Stimulated activated naive CD8-positive, alpha-beta T cell treated with anti-CD3 and anti-CD28 coated beads, Interleukin-15, amount 100 ng/mL, for 72 hours (primary cell): ENCODE measurements at regions not wholly inside any gene's neighbourhood (a gene's known extent, or its start where the extent isn't known, plus 50 kb on each side); places are given as distances from the start of the nearest gene placed in this dataset.

Experiments
- ATAC-seq: fragments of 150-1000 bp; cut with Tn5 transposase; 2 replicates; pipeline ENCODE4 v1.10.0; 2021; ENCODE audit warnings: mild to moderate bottlenecking, moderate library complexity
- DNase-seq, 2 donors: peaks; one replicate each; pipeline ENCODE4 v3.0.0; 2021 to 2022
- H3K27ac Mint-ChIP-seq, 2 donors: one replicate each; pipeline ENCODE4 v1.8.0; 2022; ENCODE audit warnings: mild to moderate bottlenecking in 2 of 2, mixed read lengths in 2 of 2, moderate library complexity in 2 of 2
- H3K27me3 Mint-ChIP-seq: one replicate; pipeline ENCODE4 v1.8.0; 2022; ENCODE audit warnings: mixed read lengths
- H3K4me1 Mint-ChIP-seq: one replicate; pipeline ENCODE4 v1.8.0; 2022; ENCODE audit warnings: mild to moderate bottlenecking, mixed read lengths
- H3K4me3 Mint-ChIP-seq, 2 donors: one replicate each; pipeline ENCODE4 v1.8.0; 2022; ENCODE audit warnings: mild to moderate bottlenecking in 2 of 2, mixed read lengths in 2 of 2, moderate library complexity in 1 of 2
- H3K9me3 Mint-ChIP-seq, 2 donors: one replicate each; pipeline ENCODE4 v1.8.0; 2022; ENCODE audit warnings: mixed read lengths in 2 of 2

- Mint-ChIP-seq H3K4me3 (no peak overlapping the region), H3K27me3 (no peaks in the 10 kb centered on the region), H3K27ac (no peak overlapping the region), H3K4me1 (peaks cover 11% of the 10 kb centered on the region), H3K9me3 (no peaks in the 10 kb centered on the region)
- DNase-seq (no peak), ATAC-seq (no peak)
These were observed 110.1 kb upstream of the NRIP1 start for GRCh38 chr21:15174923-15175322.

- DNase-seq (no peak), ATAC-seq (no peak)
- H3K4me1 Mint-ChIP-seq = no peaks in the 10 kb centered on the region
- H3K4me3 Mint-ChIP-seq = no peak overlapping the region
- peaks cover 0 to 5% of the 10 kb centered on the region in 2 donors for H3K9me3 Mint-ChIP-seq
- no peaks in the 10 kb centered on the region for H3K27me3 Mint-ChIP-seq
- H3K27ac Mint-ChIP-seq = no peak overlapping the region
These were observed 117.9 kb upstream of the NRIP1 start for GRCh38 chr21:15182731-15183130.

- Mint-ChIP-seq H3K4me3 (no peak overlapping the region), H3K4me1 (no peaks in the 10 kb centered on the region), H3K27me3 (no peaks in the 10 kb centered on the region), H3K9me3 (peaks cover 0 to 5% of the 10 kb centered on the region in 2 donors), H3K27ac (no peak overlapping the region)
- DNase-seq (no peak), ATAC-seq (no peak)
These were observed 119.0 kb upstream of the NRIP1 start for GRCh38 chr21:15183813-15184257.

- H3K27me3 Mint-ChIP-seq = no peaks in the 10 kb centered on the region
- H3K27ac Mint-ChIP-seq = no peak overlapping the region
- no peaks in the 10 kb centered on the region for H3K4me1 Mint-ChIP-seq
- H3K9me3 Mint-ChIP-seq = no peaks in the 10 kb centered on the region
- no peak overlapping the region for H3K4me3 Mint-ChIP-seq
- no peak for ATAC-seq
- DNase-seq = no peak
These were observed 125.6 kb upstream of the NRIP1 start for GRCh38 chr21:15190412-15190811.

DNA sequence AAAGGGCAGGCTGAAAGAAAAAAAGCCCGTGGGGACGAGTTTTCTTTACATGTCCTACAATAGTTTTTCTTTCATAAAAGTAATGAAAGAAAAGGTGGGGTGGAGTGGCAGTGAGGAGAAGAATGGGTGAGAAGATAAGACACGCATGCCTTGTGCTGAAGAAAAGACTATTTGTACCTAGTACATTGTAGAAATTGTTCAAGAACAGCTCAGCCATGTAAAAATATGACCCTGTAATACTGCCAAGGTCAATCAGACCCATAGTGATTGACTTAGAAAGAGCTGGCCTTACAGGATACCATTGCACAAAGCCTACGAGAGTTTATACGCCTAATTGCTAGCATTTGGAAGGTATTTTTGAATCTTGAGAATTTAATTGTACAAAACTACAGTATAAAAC lies 126.0 kb upstream of the NRIP1 start:
- ATAC-seq (no peak), DNase-seq (no peak)
- H3K27me3 Mint-ChIP-seq = no peaks in the 10 kb centered on the region
- H3K9me3 Mint-ChIP-seq = no peaks in the 10 kb centered on the region
- no peaks in the 10 kb centered on the region for H3K4me1 Mint-ChIP-seq
- no peak overlapping the region for H3K4me3 Mint-ChIP-seq
- H3K27ac Mint-ChIP-seq = no peak overlapping the region

GRCh38 chr21:15191342-15191741 lies 126.5 kb upstream of the NRIP1 start:
- Mint-ChIP-seq H3K27ac (no peak overlapping the region), H3K27me3 (no peaks in the 10 kb centered on the region)

GRCh38 chr21:15192243-15192642 lies 127.4 kb upstream of the NRIP1 start:
- Mint-ChIP-seq H3K4me1 (no peaks in the 10 kb centered on the region), H3K9me3 (no peaks in the 10 kb centered on the region), H3K4me3 (no peak overlapping the region), H3K27ac (no peak overlapping the region), H3K27me3 (no peaks in the 10 kb centered on the region)
- ATAC-seq (no peak), DNase-seq (no peak)

More at GRCh38 chr21:15191342-15191741, 126.5 kb upstream of the NRIP1 start:
- Mint-ChIP-seq H3K4me1 (no peaks in the 10 kb centered on the region), H3K9me3 (no peaks in the 10 kb centered on the region), H3K4me3 (no peak overlapping the region)
- ATAC-seq = no peak
- DNase-seq = no peak

- H3K27me3 Mint-ChIP-seq = no peaks in the 10 kb centered on the region
- H3K4me1 Mint-ChIP-seq = no peaks in the 10 kb centered on the region
- no peaks in the 10 kb centered on the region for H3K9me3 Mint-ChIP-seq
- H3K4me3 Mint-ChIP-seq = no peak overlapping the region
- no peak overlapping the region for H3K27ac Mint-ChIP-seq
- ATAC-seq (no peak), DNase-seq (no peak)
These were observed 129.1 kb upstream of the NRIP1 start for GRCh38 chr21:15193937-15194336.

DNA sequence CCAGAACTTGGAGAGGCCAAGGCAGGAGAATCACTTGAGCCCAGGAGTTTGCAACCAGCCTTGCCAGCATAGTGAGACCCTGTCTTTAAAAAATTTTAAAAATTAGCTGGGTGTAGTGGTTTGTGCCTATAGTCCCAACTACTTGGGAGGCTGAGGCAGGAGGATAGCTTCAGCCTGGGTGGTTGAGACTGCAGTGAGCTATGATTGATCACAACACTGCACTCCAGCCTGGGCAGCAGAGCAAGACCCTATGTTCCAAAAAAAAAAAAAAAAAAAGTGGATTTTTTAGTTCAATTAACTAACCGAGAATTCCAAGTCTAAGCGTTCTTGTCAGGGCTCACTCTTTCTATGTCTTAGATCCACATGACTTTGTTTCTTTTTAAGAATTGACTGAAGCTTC lies 130.3 kb upstream of the NRIP1 start:
- H3K4me3 Mint-ChIP-seq = no peak overlapping the region
- no peaks in the 10 kb centered on the region for H3K27me3 Mint-ChIP-seq
- no peak overlapping the region for H3K27ac Mint-ChIP-seq
- no peaks in the 10 kb centered on the region for H3K4me1 Mint-ChIP-seq
- H3K9me3 Mint-ChIP-seq = no peaks in the 10 kb centered on the region
- ATAC-seq (no peak), DNase-seq (no peak)

- Mint-ChIP-seq H3K4me3 (no peak overlapping the region), H3K4me1 (no peaks in the 10 kb centered on the region), H3K27ac (no peak overlapping the region), H3K27me3 (no peaks in the 10 kb centered on the region), H3K9me3 (no peaks in the 10 kb centered on the region)
- DNase-seq (no peak), ATAC-seq (no peak)
These were observed 131.0 kb upstream of the NRIP1 start for GRCh38 chr21:15195768-15196167.

DNA sequence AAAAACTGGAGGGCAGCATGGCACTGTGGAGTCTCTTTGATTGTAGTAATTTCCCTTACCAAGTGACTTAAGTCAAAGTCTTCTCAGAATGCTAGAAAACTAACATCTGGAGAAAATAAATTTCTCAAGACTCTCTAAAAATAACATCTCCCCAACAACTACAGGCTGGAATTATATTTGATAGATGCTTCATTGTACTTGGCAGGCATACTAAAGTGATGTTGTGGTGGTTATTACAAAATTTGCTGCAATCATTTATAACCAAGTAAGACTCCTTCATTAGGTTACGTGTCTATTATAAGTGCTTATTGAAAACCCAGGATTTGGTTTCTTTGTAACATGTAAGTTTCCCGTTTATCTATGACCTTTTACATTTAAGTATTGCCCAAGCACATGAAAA lies 132.9 kb upstream of the NRIP1 start:
- H3K9me3 Mint-ChIP-seq = no peaks in the 10 kb centered on the region

GRCh38 chr21:15199414-15200383 lies 134.9 kb upstream of the NRIP1 start:
- no peak overlapping the region for H3K4me3 Mint-ChIP-seq
- no peak for DNase-seq
- H3K9me3 Mint-ChIP-seq = no peaks in the 10 kb centered on the region
- H3K27ac Mint-ChIP-seq = no peak overlapping the region
- no peak for ATAC-seq
- no peaks in the 10 kb centered on the region for H3K27me3 Mint-ChIP-seq
- H3K4me1 Mint-ChIP-seq = no peaks in the 10 kb centered on the region

More for the DNA sequence above, 132.9 kb upstream of the NRIP1 start:
- no peak overlapping the region for H3K4me3 Mint-ChIP-seq
- no peak for DNase-seq
- no peaks in the 10 kb centered on the region for H3K27me3 Mint-ChIP-seq
- no peak overlapping the region for H3K27ac Mint-ChIP-seq
- no peaks in the 10 kb centered on the region for H3K4me1 Mint-ChIP-seq
- ATAC-seq = no peak

GRCh38 chr21:15203740-15204139 lies 138.9 kb upstream of the NRIP1 start:
- Mint-ChIP-seq H3K27me3 (peaks cover 6% of the 10 kb centered on the region), H3K4me3 (no peak overlapping the region), H3K27ac (no peak overlapping the region), H3K4me1 (no peaks in the 10 kb centered on the region), H3K9me3 (no peaks in the 10 kb centered on the region)
- no peak for DNase-seq
- no peak for ATAC-seq

DNA sequence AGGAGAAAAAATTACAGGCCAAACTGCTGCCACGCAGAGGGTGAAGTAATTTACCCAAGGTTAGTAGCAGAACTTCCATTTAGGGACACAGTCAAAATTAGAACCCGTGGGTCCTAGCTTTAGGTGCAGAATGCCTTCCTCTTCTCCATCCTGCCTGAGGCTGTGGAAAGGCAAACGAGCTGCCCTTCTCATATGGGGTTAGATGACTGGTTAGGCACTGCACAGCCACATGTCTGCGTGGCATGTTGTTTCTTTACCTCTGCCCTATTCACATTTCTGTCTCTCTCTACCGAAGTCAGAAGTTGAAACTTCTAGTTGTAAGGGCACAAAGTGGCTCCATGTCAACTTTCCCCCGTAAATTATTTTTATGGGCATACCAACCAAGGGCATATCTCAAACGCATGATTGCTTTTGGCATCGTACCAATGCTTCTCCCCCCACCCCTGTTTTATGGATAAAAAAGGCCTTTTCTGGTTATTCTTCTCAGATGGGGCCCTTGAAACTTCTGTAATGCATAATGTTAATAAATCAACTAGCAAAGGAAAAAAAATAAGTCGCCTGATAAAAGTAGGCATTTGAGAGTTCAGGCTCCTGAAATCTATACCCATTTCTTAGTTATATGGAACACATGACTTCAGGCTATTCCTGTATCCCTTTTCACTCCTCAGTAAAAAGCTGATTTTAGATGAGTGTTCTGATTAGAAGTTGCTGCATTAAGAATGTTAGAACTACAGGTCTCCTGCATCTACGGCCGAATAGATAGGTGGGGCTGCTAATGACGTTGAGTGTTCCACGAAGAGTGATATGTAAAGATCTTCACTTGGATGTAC lies 139.6 kb upstream of the NRIP1 start:
- no peak for ATAC-seq
- H3K27ac Mint-ChIP-seq = no peak overlapping the region
- peaks cover 6% of the 10 kb centered on the region for H3K27me3 Mint-ChIP-seq
- H3K4me1 Mint-ChIP-seq = no peaks in the 10 kb centered on the region
- H3K9me3 Mint-ChIP-seq = no peaks in the 10 kb centered on the region
- H3K4me3 Mint-ChIP-seq = no peak overlapping the region
- DNase-seq = no peak

DNA sequence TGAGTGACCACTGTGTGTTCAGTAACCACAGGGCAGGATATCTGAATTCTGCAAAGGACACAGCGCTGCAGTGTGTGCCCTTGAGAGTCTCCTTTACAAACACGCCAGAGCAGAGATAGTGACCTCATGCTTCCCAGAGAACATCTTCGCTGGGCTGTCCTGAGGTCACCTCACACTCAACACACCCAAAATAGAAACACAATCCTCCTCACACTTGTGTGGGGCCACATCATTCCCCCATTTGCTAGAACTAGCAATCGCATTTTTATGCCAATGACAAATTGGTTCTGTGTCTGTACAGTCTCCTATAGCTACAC lies 140.1 kb upstream of the NRIP1 start:
- Mint-ChIP-seq H3K4me1 (no peaks in the 10 kb centered on the region), H3K27me3 (peaks cover 6% of the 10 kb centered on the region), H3K4me3 (no peak overlapping the region), H3K27ac (peak overlapping the region in 1 of 2 donors; percentile 29), H3K9me3 (no peaks in the 10 kb centered on the region)
- DNase-seq = no peak
- ATAC-seq = no peak

GRCh38 chr21:15206514-15206913 lies 141.7 kb upstream of the NRIP1 start:
- DNase-seq (no peak), ATAC-seq (no peak)
- no peak overlapping the region for H3K27ac Mint-ChIP-seq
- no peaks in the 10 kb centered on the region for H3K9me3 Mint-ChIP-seq
- peaks cover 6% of the 10 kb centered on the region for H3K27me3 Mint-ChIP-seq
- no peaks in the 10 kb centered on the region for H3K4me1 Mint-ChIP-seq
- no peak overlapping the region for H3K4me3 Mint-ChIP-seq
